ENCODE measurements at regions not wholly inside any gene's neighbourhood (a gene's known extent, or its start where the extent isn't known, plus 50 kb on each side); places are given as distances from the start of the nearest gene placed in this dataset.

GRCh38 chr4:148515248-148515647 is 73.0 kb upstream of the NR3C2 start:
- no peak for DNase-seq

GRCh38 chr4:148514581-148514980 is 72.4 kb upstream of the NR3C2 start:
- no peak for DNase-seq

DNA sequence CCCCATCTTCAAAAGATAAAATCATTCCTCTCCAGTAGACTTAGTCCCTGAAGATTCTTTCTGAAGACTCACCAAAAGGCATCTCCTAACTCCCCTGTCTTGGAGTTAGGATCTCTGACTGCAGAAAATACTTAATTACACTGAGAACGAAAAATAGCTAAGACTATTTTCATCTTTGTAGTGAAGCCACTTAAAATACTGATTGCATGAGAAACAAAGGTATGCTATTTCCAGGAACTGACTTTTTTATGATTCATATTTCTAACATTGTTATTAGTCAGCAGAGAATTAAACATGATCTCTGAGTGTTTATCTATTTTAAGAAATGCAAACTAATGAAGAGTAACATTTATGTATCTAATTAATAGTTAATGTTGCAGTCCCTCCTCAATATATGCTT is 71.8 kb upstream of the NR3C2 start:
- no peak for DNase-seq

DNA sequence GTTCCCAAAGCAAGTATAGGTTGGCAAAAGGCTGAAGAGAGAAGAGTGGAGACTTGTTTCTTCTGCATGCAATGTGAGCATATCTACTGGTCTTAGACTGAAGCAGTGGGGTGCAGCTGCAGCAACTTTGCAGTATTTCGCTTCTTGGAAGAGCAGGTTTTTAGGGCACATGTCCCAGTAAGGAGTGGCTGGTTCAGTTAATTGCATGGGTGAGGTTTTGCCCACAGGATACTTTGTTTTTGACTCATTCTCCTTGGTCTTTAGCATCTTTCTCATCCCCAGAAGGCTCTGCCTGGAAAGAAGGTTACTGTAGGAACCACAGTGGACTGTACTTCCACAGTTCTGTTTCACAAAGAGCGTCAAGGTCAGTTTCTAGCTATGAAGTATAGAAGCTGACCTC is 68.0 kb upstream of the NR3C2 start:
- no peak for DNase-seq

- DNase-seq, result no peak
Observed at GRCh38 chr4:148503681-148504080, 61.5 kb upstream of the NR3C2 start.

- DNase-seq, result no peak
Observed at GRCh38 chr4:148497258-148497657, 55.0 kb upstream of the NR3C2 start.

DNA sequence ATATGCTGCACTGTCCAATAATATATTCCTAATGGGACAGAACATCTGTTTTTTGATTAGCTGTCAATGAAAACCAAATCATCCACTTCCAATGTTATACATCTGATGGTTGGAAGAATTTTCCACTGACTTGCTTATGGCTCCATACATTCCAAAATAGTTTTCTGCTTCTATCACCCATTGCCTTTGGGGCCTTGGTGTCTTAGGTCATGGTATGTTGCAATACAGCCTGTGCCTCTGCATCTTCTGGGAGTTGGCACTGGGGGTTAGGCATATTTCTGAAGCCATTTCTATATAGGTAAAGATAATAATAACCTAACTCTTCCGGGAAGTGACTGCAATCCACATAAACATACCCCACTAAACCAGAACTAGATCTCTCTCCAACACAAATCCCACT is 53.2 kb upstream of the NR3C2 start:
- DNase-seq, result no peak
